Type B pancreatic cell (in vitro differentiated cells): ENCODE measurements at regions not wholly inside any gene's neighbourhood (a gene's known extent, or its start where the extent isn't known, plus 50 kb on each side); places are given as distances from the start of the nearest gene placed in this dataset.

ENCODE experiments used
- DNase-seq: peaks from one replicate; pipeline ENCODE4 v3.0.0; 2021; ENCODE audit warnings: mixed read lengths; ENCODE audit not compliant: unreplicated experiment; ENCODE audit errors: extremely low spot score
- H3K27ac Mint-ChIP-seq: 2 replicates; pipeline ENCODE4 v1.8.0; 2021; ENCODE audit warnings: mild to moderate bottlenecking, mixed read lengths
- H3K27me3 Mint-ChIP-seq: 2 replicates; pipeline ENCODE4 v1.8.0; 2021; ENCODE audit warnings: mixed read lengths
- H3K36me3 Mint-ChIP-seq: 2 replicates; pipeline ENCODE4 v1.8.0; 2021; ENCODE audit warnings: mixed read lengths
- H3K4me1 Mint-ChIP-seq: one replicate; pipeline ENCODE4 v1.8.0; 2021; ENCODE audit warnings: mixed read lengths; ENCODE audit not compliant: unreplicated experiment
- H3K4me3 Mint-ChIP-seq: 2 replicates; pipeline ENCODE4 v1.8.0; 2021; ENCODE audit warnings: mild to moderate bottlenecking, mixed read lengths
- H3K9me3 Mint-ChIP-seq: 2 replicates; pipeline ENCODE4 v1.8.0; 2021; ENCODE audit warnings: mixed read lengths
- CTCF ChIP-seq: fragments of 200-600 bp; sonication (generic); conservative IDR thresholded peaks from 2 replicates; pipeline ENCODE4 v1.5.0; 2021; ENCODE audit warnings: antibody characterized with exemption, mild to moderate bottlenecking

GRCh38 chr4:10181745-10182445 is 65.3 kb upstream of the WDR1 start:
- H3K9me3 Mint-ChIP-seq, result no peaks in the 10 kb centered on the region
- peaks cover 5% of the 10 kb centered on the region for H3K27me3 Mint-ChIP-seq
- no peaks in the 10 kb centered on the region for H3K36me3 Mint-ChIP-seq

GRCh38 chr4:10180927-10181744 is 64.5 kb upstream of the WDR1 start:
- Mint-ChIP-seq H3K36me3 (no peaks in the 10 kb centered on the region), H3K4me3 (no peak overlapping the region), H3K27me3 (peaks cover 5% of the 10 kb centered on the region), H3K9me3 (no peaks in the 10 kb centered on the region), H3K4me1 (no peaks in the 10 kb centered on the region), H3K27ac (no peak overlapping the region)
- TF ChIP-seq CTCF, result no peak
- DNase-seq, result no peak

More at GRCh38 chr4:10181745-10182445, 65.3 kb upstream of the WDR1 start:
- Mint-ChIP-seq H3K27ac (no peak overlapping the region), H3K4me1 (no peaks in the 10 kb centered on the region), H3K4me3 (no peak overlapping the region)
- DNase-seq, result no peak
- TF ChIP-seq CTCF, result no peak

GRCh38 chr4:10180603-10180926 is 64.0 kb upstream of the WDR1 start:
- Mint-ChIP-seq H3K9me3 (no peaks in the 10 kb centered on the region), H3K27ac (no peak overlapping the region), H3K4me1 (no peaks in the 10 kb centered on the region), H3K36me3 (no peaks in the 10 kb centered on the region), H3K4me3 (no peak overlapping the region), H3K27me3 (peaks cover 5% of the 10 kb centered on the region)
- no peak for TF ChIP-seq CTCF
- no peak for DNase-seq

- Mint-ChIP-seq H3K27me3 (peaks cover 5% of the 10 kb centered on the region), H3K4me3 (no peak overlapping the region), H3K36me3 (no peaks in the 10 kb centered on the region), H3K27ac (no peak overlapping the region), H3K9me3 (no peaks in the 10 kb centered on the region), H3K4me1 (no peaks in the 10 kb centered on the region)
- DNase-seq, result no peak
- no peak for TF ChIP-seq CTCF
Observed at GRCh38 chr4:10179957-10180602, 63.5 kb upstream of the WDR1 start.

- Mint-ChIP-seq H3K27me3 (peaks cover 5% of the 10 kb centered on the region), H3K4me1 (peaks cover 3% of the 10 kb centered on the region), H3K4me3 (no peak overlapping the region), H3K27ac (no peak overlapping the region), H3K9me3 (no peaks in the 10 kb centered on the region), H3K36me3 (no peaks in the 10 kb centered on the region)
- no peak for TF ChIP-seq CTCF
- DNase-seq, result no peak
Observed at GRCh38 chr4:10178763-10179162, 62.2 kb upstream of the WDR1 start.
